H9 (cell line): ENCODE measurements at regions not wholly inside any gene's neighbourhood (a gene's known extent, or its start where the extent isn't known, plus 50 kb on each side); places are given as distances from the start of the nearest gene placed in this dataset.

Experiments
- DNase-seq: peaks from one replicate; pipeline ENCODE4 v3.0.0-alpha.2; 2017
- H2AFZ ChIP-seq: one replicate; pipeline ENCODE4 v1.6.1; 2013; ENCODE audit warnings: mild to moderate bottlenecking, low read length, control low read depth, moderate library complexity
- H2AK5ac ChIP-seq: 2 replicates; pipeline ENCODE4 v1.6.1; 2013; ENCODE audit warnings: low read length, control low read depth, mixed read lengths; ENCODE audit not compliant: insufficient read length
- H2BK120ac ChIP-seq: one replicate; pipeline ENCODE4 v1.6.1; 2013; ENCODE audit warnings: low read depth, mild to moderate bottlenecking, low read length, control low read depth, inconsistent platforms; ENCODE audit not compliant: poor library complexity, severe bottlenecking
- H2BK12ac ChIP-seq: 2 replicates; pipeline ENCODE4 v1.6.1; 2013; ENCODE audit warnings: low read length, control low read depth, mixed read lengths, low read depth; ENCODE audit not compliant: insufficient read length
- H2BK15ac ChIP-seq: 2 replicates; pipeline ENCODE4 v1.6.1; 2013; ENCODE audit warnings: low read depth, low read length, control low read depth
- H2BK20ac ChIP-seq: one replicate; pipeline ENCODE4 v1.6.1; 2013; ENCODE audit warnings: low read depth, mild to moderate bottlenecking, low read length, control low read depth, inconsistent platforms; ENCODE audit not compliant: poor library complexity, severe bottlenecking
- H2BK5ac ChIP-seq: 2 replicates; pipeline ENCODE4 v1.6.1; 2013; ENCODE audit warnings: low read length, control low read depth, mixed read lengths; ENCODE audit not compliant: insufficient read length
- H3K14ac ChIP-seq: 2 replicates; pipeline ENCODE4 v1.6.1; 2013; ENCODE audit warnings: low read length, control low read depth; ENCODE audit not compliant: insufficient read depth
- H3K18ac ChIP-seq: 2 replicates; pipeline ENCODE4 v1.6.1; 2013; ENCODE audit warnings: low read depth, mild to moderate bottlenecking, mixed read lengths, low read length, control low read depth; ENCODE audit not compliant: insufficient read length
- H3K23ac ChIP-seq: 2 replicates; pipeline ENCODE4 v1.6.1; 2013; ENCODE audit warnings: low read length, control low read depth, mixed read lengths, low read depth; ENCODE audit not compliant: insufficient read length
- H3K23me2 ChIP-seq: 2 replicates; pipeline ENCODE4 v1.6.1; 2013; ENCODE audit warnings: low read depth, mild to moderate bottlenecking, mixed read lengths, low read length, control low read depth; ENCODE audit not compliant: insufficient read length, poor library complexity, severe bottlenecking
- H3K27ac ChIP-seq: 2 replicates; pipeline ENCODE4 v1.5.1; 2013; ENCODE audit warnings: low read length, control low read depth, mixed read lengths, low read depth; ENCODE audit not compliant: insufficient read length
- H3K27me3 ChIP-seq: 2 replicates; pipeline ENCODE4 v1.6.1; 2013; ENCODE audit warnings: low read length, control low read depth, inconsistent platforms; ENCODE audit not compliant: insufficient read depth
- H3K4ac ChIP-seq: 2 replicates; pipeline ENCODE4 v1.6.1; 2013; ENCODE audit warnings: low read depth, mild to moderate bottlenecking, control low read depth, inconsistent platforms, low read length, moderate library complexity
- H3K4me1 ChIP-seq: 2 replicates; pipeline ENCODE4 v1.6.1; 2013; ENCODE audit warnings: low read length, control low read depth, inconsistent platforms; ENCODE audit not compliant: insufficient read depth
- H3K4me2 ChIP-seq: 2 replicates; pipeline ENCODE4 v1.6.1; 2013; ENCODE audit warnings: low read length, control low read depth, mixed read lengths; ENCODE audit not compliant: insufficient read length, insufficient read depth
- H3K56ac ChIP-seq: 2 replicates; pipeline ENCODE4 v1.6.1; 2013; ENCODE audit warnings: low read depth, mild to moderate bottlenecking, mixed read lengths, low read length, control low read depth; ENCODE audit not compliant: insufficient read length
- H3K79me1 ChIP-seq: 2 replicates; pipeline ENCODE4 v1.6.1; 2013; ENCODE audit warnings: low read depth, mild to moderate bottlenecking, moderate library complexity, low read length, control low read depth, inconsistent platforms; ENCODE audit not compliant: insufficient read depth, poor library complexity, severe bottlenecking
- H3K79me2 ChIP-seq: 2 replicates; pipeline ENCODE4 v1.6.1; 2013; ENCODE audit warnings: low read length, control low read depth, inconsistent platforms; ENCODE audit not compliant: insufficient read depth
- H3K9ac ChIP-seq: 2 replicates; pipeline ENCODE4 v1.6.1; 2013; ENCODE audit warnings: low read length, control low read depth, mixed read lengths; ENCODE audit not compliant: insufficient read length; ENCODE audit errors: extremely low read depth
- H3K9me3 ChIP-seq: one replicate; pipeline ENCODE4 v1.6.1; 2013; ENCODE audit warnings: low read depth, low read length, inconsistent platforms; ENCODE audit not compliant: control insufficient read depth
- H3T11ph ChIP-seq: one replicate; pipeline ENCODE4 v1.6.1; 2013; ENCODE audit warnings: mild to moderate bottlenecking, low read length, control low read depth, inconsistent platforms
- H4K20me1 ChIP-seq: one replicate; pipeline ENCODE4 v1.6.1; 2013; ENCODE audit not compliant: control insufficient read depth, insufficient read length, insufficient read depth
- H4K5ac ChIP-seq: 2 replicates; pipeline ENCODE4 v1.6.1; 2013; ENCODE audit warnings: low read depth, mild to moderate bottlenecking, mixed read lengths, low read length, control low read depth; ENCODE audit not compliant: insufficient read length
- H4K8ac ChIP-seq: replicated peaks from 2 replicates; pipeline ENCODE4 v1.6.1; 2013; ENCODE audit warnings: low read length, control low read depth, mixed read lengths, low read depth; ENCODE audit not compliant: insufficient read length
- H4K91ac ChIP-seq: 2 replicates; pipeline ENCODE4 v1.6.1; 2013; ENCODE audit warnings: low read depth, mild to moderate bottlenecking, moderate library complexity, mixed read lengths, low read length, control low read depth; ENCODE audit not compliant: insufficient read length
- H3K27ac Mint-ChIP-seq, 3 experiments: 2 replicates in 2 of 3; 3 replicates in 1 of 3; pipeline ENCODE4 v1.8.0; 2020 to 2021; ENCODE audit warnings: mixed read lengths in 3 of 3, mild to moderate bottlenecking in 1 of 3, moderate library complexity in 1 of 3
- H3K27me3 Mint-ChIP-seq: 2 replicates; pipeline ENCODE4 v1.8.0; 2021; ENCODE audit warnings: low read depth, mild to moderate bottlenecking, moderate library complexity, mixed read lengths
- H3K36me3 Mint-ChIP-seq, 3 experiments: 2 replicates in 2 of 3; 3 replicates in 1 of 3; pipeline ENCODE4 v1.8.0; 2020 to 2021; ENCODE audit warnings: low read depth in 3 of 3, mixed read lengths in 3 of 3; ENCODE audit not compliant: insufficient read depth in 1 of 3
- H3K4me1 Mint-ChIP-seq, 2 experiments: 2 replicates each; pipeline ENCODE4 v1.8.0; 2020; ENCODE audit warnings: mixed read lengths in 2 of 2
- H3K4me3 Mint-ChIP-seq, 2 experiments: 2 replicates in 1 of 2; 3 replicates in 1 of 2; pipeline ENCODE4 v1.8.0; 2020 to 2021; ENCODE audit warnings: mild to moderate bottlenecking in 2 of 2, mixed read lengths in 2 of 2, moderate library complexity in 1 of 2
- H3K9me3 Mint-ChIP-seq, 2 experiments: 2 replicates in 1 of 2; 3 replicates in 1 of 2; pipeline ENCODE4 v1.8.0; 2020; ENCODE audit warnings: mild to moderate bottlenecking in 2 of 2, mixed read lengths in 2 of 2, moderate library complexity in 1 of 2
- CTCF ChIP-seq: fragments of 200-600 bp; sonication (generic); conservative IDR thresholded peaks from 3 replicates; pipeline ENCODE4 v1.8.0; 2021; ENCODE audit warnings: antibody characterized with exemption, mild to moderate bottlenecking
- WGBS: extraction: QIAGEN DNeasy Blood & Tissue Kit; methylation state at CpG from one replicate; pipeline ENCODE4 v1.1.7; 2013; ENCODE audit warnings: missing lambda C conversion rate, low lambda C conversion rate, mixed read lengths; ENCODE audit not compliant: insufficient read length; ENCODE audit errors: extremely low coverage; 5-methylcytosine and 5-hydroxymethylcytosine counted together

- H3K4me1 Mint-ChIP-seq, result peaks cover 22 to 27% of the 10 kb centered on the region in 2 experiments
- Histone ChIP-seq H3K14ac (no peak overlapping the region), H3K23me2 (no peaks in the 10 kb centered on the region), H4K91ac (no peak overlapping the region), H3K9me3 (no peaks in the 10 kb centered on the region), H4K8ac (no peak overlapping the region), H3K4ac (no peak overlapping the region), H3K79me1 (no peaks in the 10 kb centered on the region), H3K9ac (no peak overlapping the region), H3K4me1 (no peaks in the 10 kb centered on the region), H2AK5ac (no peak overlapping the region), H4K20me1 (no peaks in the 10 kb centered on the region), H2BK120ac (no peak overlapping the region), H3K56ac (no peak overlapping the region), H2AFZ (no peak overlapping the region), H3T11ph (no peak overlapping the region), H2BK20ac (no peak overlapping the region), H3K27me3 (no peaks in the 10 kb centered on the region), H3K18ac (no peak overlapping the region), H3K4me2 (no peak overlapping the region), H3K27ac (no peak overlapping the region), H3K79me2 (no peaks in the 10 kb centered on the region), H2BK12ac (no peak overlapping the region), H3K23ac (no peak overlapping the region), H2BK5ac (no peak overlapping the region), H2BK15ac (no peak overlapping the region), H4K5ac (no peak overlapping the region)
- TF ChIP-seq CTCF, result peak; percentile 72
- H3K4me3 Mint-ChIP-seq, result no peak overlapping the region; a peak in 1 of 5 replicates
- H3K27ac Mint-ChIP-seq, result no peak overlapping the region
- H3K36me3 Mint-ChIP-seq, result no peaks in the 10 kb centered on the region
- H3K9me3 Mint-ChIP-seq, result no peaks in the 10 kb centered on the region
- DNase-seq, result peak; percentile 69
- no CpG with 5 or more reads among the region's 9 CpGs for WGBS
- peaks cover 12% of the 10 kb centered on the region for H3K27me3 Mint-ChIP-seq
Measured at GRCh38 chr10:78852466-78853240, 216.1 kb upstream of the ZMIZ1 start.
